ENCODE measurements at regions not wholly inside any gene's neighbourhood (a gene's known extent, or its start where the extent isn't known, plus 50 kb on each side); places are given as distances from the start of the nearest gene placed in this dataset.

GRCh38 chr10:14384915-14385314 lies 54.2 kb upstream of the FRMD4A start:
- Histone ChIP-seq H3K9me3 (no peaks in the 10 kb centered on the region), H3K36me3 (no peaks in the 10 kb centered on the region), H3K4me1 (no peaks in the 10 kb centered on the region), H3K4me3 (no peak overlapping the region), H3K27me3 (peaks cover 5% of the 10 kb centered on the region), H3K27ac (no peak overlapping the region)
- DNase-seq (ENCODE audit: low spot score in 2 of 2), result no peak
- TF ChIP-seq CTCF (IDR thresholded peaks at IDR 0.05) (no peak), EP300 (IDR thresholded peaks at IDR 0.05) (no peak), POLR2AphosphoS5 (IDR thresholded peaks at IDR 0.05) (no peak), POLR2A (IDR thresholded peaks at IDR 0.05) (no peak)
- 53% methylated on average over 3 of the region's 3 CpGs for WGBS

- Histone ChIP-seq H3K27me3 (peaks cover 5% of the 10 kb centered on the region), H3K36me3 (no peaks in the 10 kb centered on the region), H3K4me3 (no peak overlapping the region), H3K27ac (no peak overlapping the region), H3K9me3 (no peaks in the 10 kb centered on the region), H3K4me1 (no peaks in the 10 kb centered on the region)
- TF ChIP-seq EP300 (IDR thresholded peaks at IDR 0.05), result no peak
- no peak for TF ChIP-seq CTCF (IDR thresholded peaks at IDR 0.05)
- TF ChIP-seq POLR2A (IDR thresholded peaks at IDR 0.05), result no peak
- no peak for TF ChIP-seq POLR2AphosphoS5 (IDR thresholded peaks at IDR 0.05)
- no peak for DNase-seq (ENCODE audit: low spot score in 2 of 2)
- WGBS, result 82% methylated on average over 3 of the region's 3 CpGs
Measured at GRCh38 chr10:14384116-14384730, 53.5 kb upstream of the FRMD4A start.

- Histone ChIP-seq H3K27me3 (peaks cover 7% of the 10 kb centered on the region), H3K36me3 (no peaks in the 10 kb centered on the region), H3K27ac (no peak overlapping the region), H3K4me3 (no peak overlapping the region), H3K9me3 (no peaks in the 10 kb centered on the region), H3K4me1 (no peaks in the 10 kb centered on the region)
- DNase-seq (ENCODE audit: low spot score in 2 of 2), result no peak
- 88% methylated on average over 7 of the region's 7 CpGs for WGBS
- TF ChIP-seq EP300 (IDR thresholded peaks at IDR 0.05), result no peak
- no peak for TF ChIP-seq POLR2A (IDR thresholded peaks at IDR 0.05)
- no peak for TF ChIP-seq CTCF (IDR thresholded peaks at IDR 0.05)
- TF ChIP-seq POLR2AphosphoS5 (IDR thresholded peaks at IDR 0.05), result no peak
Measured at GRCh38 chr10:14383266-14383665, 52.5 kb upstream of the FRMD4A start.

- DNase-seq (ENCODE audit: low spot score in 2 of 2), result no peak
- Histone ChIP-seq H3K27ac (no peak overlapping the region), H3K4me1 (no peaks in the 10 kb centered on the region), H3K9me3 (no peaks in the 10 kb centered on the region), H3K36me3 (no peaks in the 10 kb centered on the region), H3K27me3 (peaks cover 6% of the 10 kb centered on the region), H3K4me3 (no peak overlapping the region)
- WGBS, result 55% methylated on average over 2 of the region's 2 CpGs
- TF ChIP-seq EP300 (IDR thresholded peaks at IDR 0.05) (no peak), CTCF (IDR thresholded peaks at IDR 0.05) (no peak), POLR2A (IDR thresholded peaks at IDR 0.05) (no peak), POLR2AphosphoS5 (IDR thresholded peaks at IDR 0.05) (no peak)
Measured at GRCh38 chr10:14382531-14382930, 51.8 kb upstream of the FRMD4A start.

- TF ChIP-seq CTCF (IDR thresholded peaks at IDR 0.05) (no peak), EP300 (IDR thresholded peaks at IDR 0.05) (no peak), POLR2A (IDR thresholded peaks at IDR 0.05) (no peak), POLR2AphosphoS5 (IDR thresholded peaks at IDR 0.05) (no peak)
- H3K27ac ChIP-seq, result no peak overlapping the region
- no peak for DNase-seq (ENCODE audit: low spot score in 2 of 2)
- no peaks in the 10 kb centered on the region for H3K9me3 ChIP-seq
- no peaks in the 10 kb centered on the region for H3K4me1 ChIP-seq
- H3K4me3 ChIP-seq, result no peak overlapping the region
- H3K27me3 ChIP-seq, result peaks cover 6% of the 10 kb centered on the region
- H3K36me3 ChIP-seq, result no peaks in the 10 kb centered on the region
- WGBS, result 75% methylated on average over 5 of the region's 5 CpGs
Measured at GRCh38 chr10:14382022-14382421, 51.3 kb upstream of the FRMD4A start.

All from suprapubic skin (tissue), 4 donors.